ENCODE measurements at regions not wholly inside any gene's neighbourhood (a gene's known extent, or its start where the extent isn't known, plus 50 kb on each side); places are given as distances from the start of the nearest gene placed in this dataset.

- TF ChIP-seq ARID4B (CRISPR knock-in tag; IDR thresholded peaks at IDR 0.05; ENCODE audit: borderline replicate concordance): no peak
- TF ChIP-seq SMAD4 (CRISPR knock-in tag; IDR thresholded peaks at IDR 0.05): no peak
- TF ChIP-seq RELA (CRISPR knock-in tag; IDR thresholded peaks at IDR 0.05; ENCODE audit: borderline replicate concordance): no peak
These were observed 1260.2 kb upstream of the SORCS1 start (continued) for GRCh38 chr10:108424656-108425055.

GRCh38 chr10:108422286-108422685 is 1257.8 kb upstream of the SORCS1 start:
- H3K4me3 Mint-ChIP-seq: no peak overlapping the region
- CTCF ChIA-PET: no interaction called here

More at GRCh38 chr10:108422286-108422685, 1257.8 kb upstream of the SORCS1 start:
- DNase-seq (ENCODE audit: low spot score) (no peak), ATAC-seq (no peak)
- H3K27ac Mint-ChIP-seq: no peak overlapping the region
- no peaks in the 10 kb centered on the region for H3K36me3 Mint-ChIP-seq
- POLR2A ChIA-PET: no interaction called here
- H3K9me3 Mint-ChIP-seq: no peaks in the 10 kb centered on the region
- H3K27me3 Mint-ChIP-seq (ENCODE audit: low read depth): no peaks in the 10 kb centered on the region
- H3K4me1 Mint-ChIP-seq: no peaks in the 10 kb centered on the region
- TF ChIP-seq IRF1 (CRISPR knock-in tag; IDR thresholded peaks at IDR 0.05): no peak
- no peak for TF ChIP-seq USF2 (CRISPR knock-in tag; IDR thresholded peaks at IDR 0.05)
- TF ChIP-seq E2F4 (CRISPR knock-in tag; IDR thresholded peaks at IDR 0.05; ENCODE audit: borderline replicate concordance, low read depth): no peak
- TF ChIP-seq ZNF263 (CRISPR knock-in tag; IDR thresholded peaks at IDR 0.05; ENCODE audit: low read depth): no peak
- TF ChIP-seq RORB (CRISPR knock-in tag; IDR thresholded peaks at IDR 0.05): no peak
- TF ChIP-seq NR2C2 (CRISPR knock-in tag; IDR thresholded peaks at IDR 0.05): no peak
- no peak for TF ChIP-seq OVOL2 (CRISPR knock-in tag; IDR thresholded peaks at IDR 0.05; ENCODE audit: borderline replicate concordance)
- TF ChIP-seq USF1 (CRISPR knock-in tag; IDR thresholded peaks at IDR 0.05): no peak
- TF ChIP-seq HMGXB4 (CRISPR knock-in tag; IDR thresholded peaks at IDR 0.05): no peak
- TF ChIP-seq GABPB1 (CRISPR knock-in tag; IDR thresholded peaks at IDR 0.05): no peak
- TF ChIP-seq ZNF512 (CRISPR knock-in tag; IDR thresholded peaks at IDR 0.05; ENCODE audit: borderline replicate concordance): no peak
- TF ChIP-seq PRRX2 (CRISPR knock-in tag; IDR thresholded peaks at IDR 0.05): no peak
- no peak for TF ChIP-seq CREM (CRISPR knock-in tag; IDR thresholded peaks at IDR 0.05)

Measured in WTC11 (cell line).